ENCODE measurements at regions not wholly inside any gene's neighbourhood (a gene's known extent, or its start where the extent isn't known, plus 50 kb on each side); places are given as distances from the start of the nearest gene placed in this dataset.

GRCh38 chrX:131795442-131796229, 227.5 kb upstream of the STK26 start:
- H3K9ac ChIP-seq (ENCODE audit: low read depth, low read length, poor library complexity, severe bottlenecking) = no peak overlapping the region
- H2AFZ ChIP-seq (ENCODE audit: low read length) = no peak overlapping the region
- no peaks in the 10 kb centered on the region for H3K9me2 ChIP-seq (replicated peaks; ENCODE audit: low read depth, low read length)
- no peaks in the 10 kb centered on the region for H3K4me1 ChIP-seq (ENCODE audit: insufficient read depth, low read length, poor library complexity, severe bottlenecking)
- no peaks in the 10 kb centered on the region for H3K27me3 ChIP-seq (ENCODE audit: insufficient read depth, low read length, poor library complexity, severe bottlenecking)
- no peaks in the 10 kb centered on the region for H3F3A ChIP-seq (ENCODE audit: low read depth)
- H3K4me3 ChIP-seq (ENCODE audit: low read length, poor library complexity, severe bottlenecking) = no peak overlapping the region
- no peaks in the 10 kb centered on the region for H3K9me3 ChIP-seq (ENCODE audit: insufficient read depth, low read depth, low read length)
- no peak for TF ChIP-seq CTCF (conservative IDR thresholded peaks at IDR 0.05; ENCODE audit: low read length)
- no peak overlapping the region for H3K4me2 ChIP-seq (ENCODE audit: low read depth, low read length, poor library complexity, severe bottlenecking)
- H3K79me2 ChIP-seq (ENCODE audit: insufficient read depth, low read length) = no peaks in the 10 kb centered on the region
- no peaks in the 10 kb centered on the region for H4K20me1 ChIP-seq (ENCODE audit: insufficient read depth, low read length, poor library complexity, severe bottlenecking)
- H3K36me3 ChIP-seq (ENCODE audit: insufficient read depth, low read length) = peaks cover 40% of the 10 kb centered on the region; the same call in 1 of the 2 replicates

GRCh38 chrX:131801066-131801465, 222.0 kb upstream of the STK26 start:
- TF ChIP-seq EZH2phosphoT487 (IDR thresholded peaks at IDR 0.05; ENCODE audit: borderline replicate concordance) = no peak
- TF ChIP-seq CTCF (conservative IDR thresholded peaks at IDR 0.05; ENCODE audit: low read length) = no peak

GRCh38 chrX:131801911-131802310, 221.2 kb upstream of the STK26 start:
- Histone ChIP-seq H3K9me2 (replicated peaks; ENCODE audit: low read depth, low read length) (no peaks in the 10 kb centered on the region), H3K79me2 (ENCODE audit: insufficient read depth, low read length) (no peaks in the 10 kb centered on the region), H3K9ac (ENCODE audit: low read depth, low read length, poor library complexity, severe bottlenecking) (no peak overlapping the region), H3K4me3 (ENCODE audit: low read length, poor library complexity, severe bottlenecking) (no peak overlapping the region), H2AFZ (ENCODE audit: low read length) (no peak overlapping the region), H3K27me3 (ENCODE audit: insufficient read depth, low read length, poor library complexity, severe bottlenecking) (no peaks in the 10 kb centered on the region), H3K4me2 (ENCODE audit: low read depth, low read length, poor library complexity, severe bottlenecking) (no peak overlapping the region), H3K36me3 (ENCODE audit: insufficient read depth, low read length) (no peaks in the 10 kb centered on the region), H4K20me1 (ENCODE audit: insufficient read depth, low read length, poor library complexity, severe bottlenecking) (no peaks in the 10 kb centered on the region), H3K9me3 (ENCODE audit: insufficient read depth, low read depth, low read length) (no peaks in the 10 kb centered on the region), H3F3A (ENCODE audit: low read depth) (no peaks in the 10 kb centered on the region), H3K4me1 (ENCODE audit: insufficient read depth, low read length, poor library complexity, severe bottlenecking) (no peaks in the 10 kb centered on the region)
- TF ChIP-seq EZH2phosphoT487 (IDR thresholded peaks at IDR 0.05; ENCODE audit: borderline replicate concordance) (no peak), CTCF (conservative IDR thresholded peaks at IDR 0.05; ENCODE audit: low read length) (no peak)

More at GRCh38 chrX:131801066-131801465, 222.0 kb upstream of the STK26 start:
- H4K20me1 ChIP-seq (ENCODE audit: insufficient read depth, low read length, poor library complexity, severe bottlenecking) = no peaks in the 10 kb centered on the region
- no peaks in the 10 kb centered on the region for H3K9me2 ChIP-seq (replicated peaks; ENCODE audit: low read depth, low read length)
- no peaks in the 10 kb centered on the region for H3K4me1 ChIP-seq (ENCODE audit: insufficient read depth, low read length, poor library complexity, severe bottlenecking)
- H3K9me3 ChIP-seq (ENCODE audit: insufficient read depth, low read depth, low read length) = no peaks in the 10 kb centered on the region
- no peaks in the 10 kb centered on the region; the same call in 1 of the 2 replicates for H3K36me3 ChIP-seq (ENCODE audit: insufficient read depth, low read length)
- H3K4me2 ChIP-seq (ENCODE audit: low read depth, low read length, poor library complexity, severe bottlenecking) = no peak overlapping the region
- H3F3A ChIP-seq (ENCODE audit: low read depth) = no peaks in the 10 kb centered on the region
- no peaks in the 10 kb centered on the region for H3K79me2 ChIP-seq (ENCODE audit: insufficient read depth, low read length)
- no peak overlapping the region for H2AFZ ChIP-seq (ENCODE audit: low read length)
- H3K9ac ChIP-seq (ENCODE audit: low read depth, low read length, poor library complexity, severe bottlenecking) = no peak overlapping the region
- no peak overlapping the region for H3K4me3 ChIP-seq (ENCODE audit: low read length, poor library complexity, severe bottlenecking)
- H3K27me3 ChIP-seq (ENCODE audit: insufficient read depth, low read length, poor library complexity, severe bottlenecking) = no peaks in the 10 kb centered on the region

All from Loucy (cell line).